CD4-positive, alpha-beta T cell (primary cell): ENCODE measurements at regions not wholly inside any gene's neighbourhood (a gene's known extent, or its start where the extent isn't known, plus 50 kb on each side); places are given as distances from the start of the nearest gene placed in this dataset.

Experiments used
- ATAC-seq: fragments of 200-7000 bp; cut with Tn5 transposase; one replicate; pipeline ENCODE4 v1.10.0; 2022; ENCODE audit warnings: mild to moderate bottlenecking; ENCODE audit not compliant: poor library complexity
- CTCF ChIA-PET: fragments of 350-600 bp; sonication (Branson Sonifier 250); formaldehyde crosslinking; loops from one replicate; lab custom pipeline; 2021; ENCODE audit warnings: antibody characterized with exemption, inconsistent platforms; lab: Charles Lee
- POLR2A ChIA-PET: fragments of 350-600 bp; sonication (Branson Sonifier 250); formaldehyde crosslinking; loops from one replicate; lab custom pipeline; 2021; ENCODE audit warnings: antibody characterized with exemption, inconsistent platforms; lab: Charles Lee
- DNase-seq, 14 experiments: peaks; one replicate each; pipeline ENCODE4 v3.0.0-alpha.2; 2013 to 2020; ENCODE audit warnings: mixed read lengths in 2 of 14
- H3K27ac ChIP-seq, 2 donors: one replicate each; pipeline versions ENCODE4 v1.5.1 to v1.7.0; 2013; ENCODE audit warnings: low read length in 2 of 2, low read depth in 1 of 2, mild to moderate bottlenecking in 1 of 2
- H3K27me3 ChIP-seq, 2 experiments: 1 replicate in 1 of 2; 2 replicates in 1 of 2; pipeline versions ENCODE4 v1.6.1 to v1.7.0; 2013; ENCODE audit warnings: low read length in 2 of 2, control low read depth in 1 of 2, mild to moderate bottlenecking in 1 of 2, moderate library complexity in 1 of 2; ENCODE audit not compliant: insufficient read depth in 2 of 2, control insufficient read depth in 1 of 2
- H3K36me3 ChIP-seq: one replicate; pipeline ENCODE4 v1.6.1; 2013; ENCODE audit warnings: low read length, control low read depth; ENCODE audit not compliant: insufficient read depth
- H3K4me1 ChIP-seq: one replicate; pipeline ENCODE4 v1.6.1; 2013; ENCODE audit warnings: low read length, control low read depth; ENCODE audit not compliant: insufficient read depth
- H3K4me3 ChIP-seq: one replicate; pipeline ENCODE4 v1.5.1; 2013; ENCODE audit warnings: mild to moderate bottlenecking, low read length, moderate library complexity
- H3K9me3 ChIP-seq, 2 experiments: 1 replicate in 1 of 2; 2 replicates in 1 of 2; pipeline versions ENCODE4 v1.6.1 to v1.7.0; 2013; ENCODE audit warnings: low read length in 2 of 2, mild to moderate bottlenecking in 2 of 2, control low read depth in 1 of 2, moderate library complexity in 1 of 2; ENCODE audit not compliant: control insufficient read depth in 1 of 2, insufficient read depth in 1 of 2
- H3K27ac Mint-ChIP-seq: one replicate; pipeline ENCODE4 v1.8.0; 2020; ENCODE audit warnings: mixed read lengths
- H3K27me3 Mint-ChIP-seq: one replicate; pipeline ENCODE4 v1.8.0; 2021; ENCODE audit warnings: mixed read lengths
- H3K36me3 Mint-ChIP-seq: one replicate; pipeline ENCODE4 v1.8.0; 2021; ENCODE audit warnings: low read depth, mixed read lengths
- H3K4me1 Mint-ChIP-seq: one replicate; pipeline ENCODE4 v1.8.0; 2021; ENCODE audit warnings: low read depth, mixed read lengths
- H3K4me3 Mint-ChIP-seq: one replicate; pipeline ENCODE4 v1.8.0; 2020; ENCODE audit warnings: mild to moderate bottlenecking, mixed read lengths
- H3K9me3 Mint-ChIP-seq: one replicate; pipeline ENCODE4 v1.8.0; 2020; ENCODE audit warnings: mixed read lengths
- CTCF ChIP-seq: fragments of 200-600 bp; IDR thresholded peaks from one replicate; pipeline ENCODE4 v1.8.0; 2022; ENCODE audit warnings: antibody characterized with exemption, mild to moderate bottlenecking
- intact Hi-C, 2 experiments: fragments of 100-400 bp; cut with DNase I in 1 of 2; cut with micrococcal nuclease in 1 of 2; formaldehyde crosslinking; loops; one replicate each; pipeline versions ENCODE4 v1.15.1 to v1.9.0; 2023 to 2025; cut with DNase I, micrococcal nuclease

DNA sequence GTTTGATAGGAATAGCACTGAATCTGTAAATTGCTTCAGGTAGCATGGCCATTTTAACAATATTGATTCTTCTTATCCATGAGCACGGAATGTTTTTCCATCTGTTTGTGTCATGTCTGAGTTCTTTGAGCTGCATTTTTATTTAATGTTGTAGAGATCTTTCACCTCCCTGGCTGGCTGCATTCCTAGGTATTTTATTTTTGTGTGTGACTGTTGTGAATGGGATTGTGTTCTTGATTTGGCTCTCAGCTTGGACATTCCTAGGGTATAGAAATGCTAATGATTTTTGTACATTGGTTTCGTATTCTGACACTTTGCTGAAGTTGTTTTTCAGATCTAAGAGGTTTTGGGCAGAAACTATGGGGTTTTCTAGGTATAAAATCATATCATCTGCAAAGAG is 152.9 kb upstream of the CHD1 start:
- Histone ChIP-seq H3K27ac (no peak overlapping the region), H3K4me1 (no peaks in the 10 kb centered on the region), H3K4me3 (no peak overlapping the region), H3K36me3 (no peaks in the 10 kb centered on the region), H3K9me3 (no peaks in the 10 kb centered on the region), H3K27me3 (no peaks in the 10 kb centered on the region)
- no peaks in the 10 kb centered on the region for H3K27me3 Mint-ChIP-seq
- DNase-seq (no peak), ATAC-seq (no peak)
- no peak for TF ChIP-seq CTCF
- no peak overlapping the region for H3K27ac Mint-ChIP-seq
- intact Hi-C loops: no loop called here
- H3K4me3 Mint-ChIP-seq: no peak overlapping the region
- no peaks in the 10 kb centered on the region for H3K4me1 Mint-ChIP-seq
- ChIA-PET POLR2A (no interaction called here), CTCF (no interaction called here)
- no peaks in the 10 kb centered on the region for H3K36me3 Mint-ChIP-seq
- H3K9me3 Mint-ChIP-seq: no peaks in the 10 kb centered on the region

DNA sequence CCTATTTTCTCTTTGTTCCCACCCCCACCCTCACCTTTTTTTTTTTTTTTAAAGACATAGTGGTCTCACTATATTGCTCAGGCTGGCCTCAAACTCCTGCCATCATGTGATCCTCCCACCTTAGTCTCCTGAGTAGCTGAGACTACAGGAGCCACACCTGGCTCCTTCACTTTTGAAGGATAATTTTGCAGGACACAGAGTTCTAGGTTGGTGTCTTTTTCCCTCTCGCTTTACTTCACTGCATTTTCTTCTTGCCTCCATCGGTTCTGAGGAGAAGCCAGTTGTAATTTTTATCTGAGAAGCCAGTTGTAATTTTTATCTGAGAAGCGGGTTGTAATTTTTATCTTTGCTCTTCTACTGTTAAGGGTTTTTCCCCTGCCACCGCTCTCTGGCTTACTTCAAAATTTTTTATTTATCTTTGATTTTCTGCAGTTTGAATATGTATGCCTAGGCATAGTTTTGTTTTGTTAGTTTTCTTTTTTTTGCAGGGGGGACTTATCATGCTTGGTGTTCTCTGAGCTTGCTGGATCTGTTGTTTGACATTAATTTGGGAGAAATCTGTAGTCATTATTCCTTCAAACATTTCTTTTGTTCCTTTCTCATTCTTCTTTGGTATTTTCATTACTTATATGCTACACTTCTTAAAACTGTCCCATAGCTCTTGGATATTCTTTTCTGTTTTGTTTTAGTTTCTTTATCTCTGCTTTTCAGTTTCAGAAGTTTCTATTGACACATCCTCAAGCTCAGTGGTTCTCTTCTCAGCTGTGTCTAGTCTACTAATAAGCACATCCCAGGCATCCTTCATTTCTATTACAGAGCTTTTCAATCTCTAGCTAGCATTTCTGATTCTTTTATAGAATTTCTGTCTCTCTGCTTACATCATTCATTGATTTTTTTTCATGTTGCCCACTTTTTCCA is 148.2 kb upstream of the CHD1 start:
- H3K4me3 Mint-ChIP-seq: no peak overlapping the region
- CTCF ChIA-PET: no interaction called here
- H3K4me1 Mint-ChIP-seq: no peaks in the 10 kb centered on the region
- Histone ChIP-seq H3K4me1 (no peaks in the 10 kb centered on the region), H3K27me3 (no peaks in the 10 kb centered on the region), H3K4me3 (no peak overlapping the region), H3K27ac (no peak overlapping the region), H3K36me3 (no peaks in the 10 kb centered on the region), H3K9me3 (no peaks in the 10 kb centered on the region)
- DNase-seq: no peak
- intact Hi-C loops: no loop called here
- no peaks in the 10 kb centered on the region for H3K36me3 Mint-ChIP-seq
- ATAC-seq: no peak
- H3K9me3 Mint-ChIP-seq: peaks cover 2% of the 10 kb centered on the region
- no peak overlapping the region for H3K27ac Mint-ChIP-seq
- TF ChIP-seq CTCF: no peak
- POLR2A ChIA-PET: interaction anchor here (0.5 to 1.0 kb wide), 2 partner anchors 147 to 168 kb away, joined by 3 read pairs; no protein-coding TSS in a partner anchor
- no peaks in the 10 kb centered on the region for H3K27me3 Mint-ChIP-seq

GRCh38 chr5:99072846-99073245 is 144.0 kb upstream of the CHD1 start:
- DNase-seq: no peak
- no peak for ATAC-seq
- Histone ChIP-seq H3K4me3 (no peak overlapping the region), H3K9me3 (no peaks in the 10 kb centered on the region), H3K4me1 (no peaks in the 10 kb centered on the region), H3K27ac (no peak overlapping the region), H3K36me3 (no peaks in the 10 kb centered on the region), H3K27me3 (no peaks in the 10 kb centered on the region)
- H3K9me3 Mint-ChIP-seq: peaks cover 2% of the 10 kb centered on the region
- H3K36me3 Mint-ChIP-seq: no peaks in the 10 kb centered on the region
- no peak overlapping the region for H3K4me3 Mint-ChIP-seq
- intact Hi-C loops: no loop called here
- no peaks in the 10 kb centered on the region for H3K4me1 Mint-ChIP-seq
- no peak for TF ChIP-seq CTCF
- H3K27me3 Mint-ChIP-seq: no peaks in the 10 kb centered on the region
- POLR2A ChIA-PET: no interaction called here
- CTCF ChIA-PET: no interaction called here
- no peak overlapping the region for H3K27ac Mint-ChIP-seq
